ENCODE measurements at regions not wholly inside any gene's neighbourhood (a gene's known extent, or its start where the extent isn't known, plus 50 kb on each side); places are given as distances from the start of the nearest gene placed in this dataset.

GRCh38 chr10:78261291-78261690 is 227.6 kb downstream of the RPS24 start:
- peaks cover 0 to 6% (median 0%) of the 10 kb centered on the region in 11 donors for H3K9me3 ChIP-seq
- intact Hi-C loops (cut with DNase I), result no loop called here
- WGBS, 2 donors, result 82 to 84% methylated on average over 4 of the region's 4 CpGs

GRCh38 chr10:78262860-78263259 is 229.2 kb downstream of the RPS24 start:
- no peak overlapping the region for H3K4me3 ChIP-seq
- DNase-seq (no peak), ATAC-seq (no peak)
- WGBS, 2 donors, result 90 to 91% methylated on average over 8 of the region's 8 CpGs
- no peaks in the 10 kb centered on the region for H3K27me3 ChIP-seq
- peaks cover 0 to 23% (median 10%) of the 10 kb centered on the region in 9 donors for H3K4me1 ChIP-seq
- H3K27ac ChIP-seq, result no peak overlapping the region
- intact Hi-C loops (cut with DNase I), result no loop called here
- no peaks in the 10 kb centered on the region for H3K36me3 ChIP-seq
- TF ChIP-seq CTCF (IDR thresholded peaks at IDR 0.05), result no peak
- H3K9me3 ChIP-seq, result peaks cover 0 to 8% (median 0%) of the 10 kb centered on the region in 11 donors

More at GRCh38 chr10:78261291-78261690, 227.6 kb downstream of the RPS24 start:
- no peak overlapping the region for H3K27ac ChIP-seq
- ATAC-seq (no peak), DNase-seq (no peak)
- no peaks in the 10 kb centered on the region for H3K36me3 ChIP-seq
- H3K27me3 ChIP-seq, result no peaks in the 10 kb centered on the region
- H3K4me3 ChIP-seq, result no peak overlapping the region
- peaks cover 0 to 22% (median 4%) of the 10 kb centered on the region in 9 donors for H3K4me1 ChIP-seq
- no peak for TF ChIP-seq CTCF (IDR thresholded peaks at IDR 0.05)

GRCh38 chr10:78263521-78263988 is 229.9 kb downstream of the RPS24 start:
- Histone ChIP-seq H3K27me3 (no peaks in the 10 kb centered on the region), H3K27ac (no peak overlapping the region), H3K36me3 (no peaks in the 10 kb centered on the region), H3K9me3 (peaks cover 0 to 13% (median 0%) of the 10 kb centered on the region in 11 donors), H3K4me3 (no peak overlapping the region), H3K4me1 (peaks cover 0 to 23% (median 10%) of the 10 kb centered on the region in 9 donors)
- WGBS, 2 donors, result 91 to 92% methylated on average over 5 of the region's 5 CpGs
- DNase-seq (no peak), ATAC-seq (peak in 1 of 8 donors; percentile 23)
- no peak for TF ChIP-seq CTCF (IDR thresholded peaks at IDR 0.05)
- intact Hi-C loops (cut with DNase I), result no loop called here

GRCh38 chr10:78264361-78264760 is 230.7 kb downstream of the RPS24 start:
- no peak for TF ChIP-seq CTCF (IDR thresholded peaks at IDR 0.05)
- Histone ChIP-seq H3K27me3 (no peaks in the 10 kb centered on the region), H3K36me3 (no peaks in the 10 kb centered on the region), H3K4me1 (peaks cover 0 to 21% (median 10%) of the 10 kb centered on the region in 9 donors), H3K27ac (no peak overlapping the region), H3K4me3 (no peak overlapping the region), H3K9me3 (peaks cover 0 to 7% (median 0%) of the 10 kb centered on the region in 11 donors)
- ATAC-seq (no peak), DNase-seq (no peak)
- intact Hi-C loops (cut with DNase I), result no loop called here
- WGBS, 2 donors, result 94 to 98% methylated on average over 3 of the region's 3 CpGs
